Suprapubic skin (tissue), 4 donors: ENCODE measurements at regions not wholly inside any gene's neighbourhood (a gene's known extent, or its start where the extent isn't known, plus 50 kb on each side); places are given as distances from the start of the nearest gene placed in this dataset.

Experiments used
- CTCF ChIP-seq, 2 donors: fragments of 200-600 bp in 1 of 2; fragments of 450-650 bp in 1 of 2; sonication (generic) in 1 of 2; IDR thresholded peaks; one replicate each; pipeline ENCODE4 v1.5.1; 2016 to 2019; ENCODE audit warnings: antibody characterized with exemption in 2 of 2, mild to moderate bottlenecking in 1 of 2, moderate library complexity in 1 of 2
- EP300 ChIP-seq: sonication (generic); formaldehyde crosslinking; IDR thresholded peaks from one replicate; pipeline ENCODE4 v1.6.1; 2017; ENCODE audit warnings: antibody characterized with exemption
- POLR2A ChIP-seq, 2 donors: fragments of 450-650 bp; IDR thresholded peaks; one replicate each; pipeline ENCODE4 v1.6.1; 2017; ENCODE audit warnings: antibody characterized with exemption in 2 of 2, mild to moderate bottlenecking in 2 of 2, moderate library complexity in 2 of 2
- POLR2AphosphoS5 ChIP-seq, 3 donors: sonication (generic); formaldehyde crosslinking; IDR thresholded peaks; one replicate each; pipeline ENCODE4 v1.6.1; 2017; ENCODE audit warnings: antibody characterized with exemption in 3 of 3

GRCh38 chr20:60974441-60974945 is 277.6 kb upstream of the CDH4 start:
- TF ChIP-seq POLR2A (IDR thresholded peaks at IDR 0.05) (no peak), CTCF (IDR thresholded peaks at IDR 0.05) (no peak), EP300 (no peak), POLR2AphosphoS5 (IDR thresholded peaks at IDR 0.05) (no peak)
